DOHH2 (cell line): ENCODE measurements at regions not wholly inside any gene's neighbourhood (a gene's known extent, or its start where the extent isn't known, plus 50 kb on each side); places are given as distances from the start of the nearest gene placed in this dataset.

Source experiments
- EZH2phosphoT487 ChIP-seq: fragments of 200-600 bp; sonication (generic); IDR thresholded peaks from 2 replicates; pipeline ENCODE4 v1.6.1; 2017; ENCODE audit warnings: borderline replicate concordance, mild to moderate bottlenecking, antibody characterized with exemption, low read length, moderate library complexity, mixed read lengths
- TF ChIP-seq, protein P1 (sequence below): fragments of 200-600 bp; sonication (generic); IDR thresholded peaks from one replicate; pipeline ENCODE4 v1.5.1; 2014; ENCODE audit warnings: antibody characterized with exemption, mild to moderate bottlenecking, low read depth, low read length; ENCODE audit not compliant: poor library complexity, severe bottlenecking

DNA sequence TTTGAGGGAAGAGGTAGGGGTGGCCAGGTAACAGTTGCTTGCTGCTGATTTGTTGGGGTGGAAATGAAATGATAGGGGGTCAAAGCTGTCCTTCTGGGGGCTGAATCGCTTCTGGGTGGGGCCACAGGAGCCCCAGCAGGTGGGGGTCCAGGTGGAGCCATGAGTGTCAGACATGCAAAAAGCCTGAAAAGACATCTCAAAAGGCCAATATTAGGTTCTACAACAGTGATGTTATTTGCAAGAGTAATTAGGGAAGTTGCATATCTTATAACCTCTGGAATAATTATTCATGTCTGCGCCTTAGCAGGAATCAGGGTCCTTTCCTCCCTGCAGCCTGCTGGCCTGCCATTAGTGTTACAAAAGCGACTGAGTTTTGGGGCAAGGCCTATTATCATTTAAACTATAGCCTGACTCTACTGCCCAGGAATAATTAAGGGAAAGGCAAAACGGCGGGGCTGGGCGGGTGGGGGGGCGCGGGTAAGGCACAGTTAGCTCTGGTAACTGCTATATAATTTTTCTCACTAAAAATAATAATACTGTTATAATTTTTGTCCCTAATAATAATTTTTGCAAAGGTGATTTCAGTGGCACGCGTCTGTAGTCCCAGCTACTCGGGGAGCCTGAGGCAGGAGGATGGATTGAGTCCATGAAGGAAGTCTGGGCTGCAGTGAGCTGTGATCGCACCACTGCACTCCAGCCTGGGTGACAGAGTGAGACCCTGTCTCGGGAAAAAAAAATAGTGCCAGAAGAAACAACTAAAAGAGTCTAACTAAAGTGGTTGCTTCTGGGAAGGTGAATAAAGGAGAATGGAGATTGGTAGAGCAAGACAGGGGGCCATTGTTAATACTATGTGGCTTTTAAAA lies 145.7 kb downstream of the MAGEB17 start:
- TF ChIP-seq, protein P1, sequence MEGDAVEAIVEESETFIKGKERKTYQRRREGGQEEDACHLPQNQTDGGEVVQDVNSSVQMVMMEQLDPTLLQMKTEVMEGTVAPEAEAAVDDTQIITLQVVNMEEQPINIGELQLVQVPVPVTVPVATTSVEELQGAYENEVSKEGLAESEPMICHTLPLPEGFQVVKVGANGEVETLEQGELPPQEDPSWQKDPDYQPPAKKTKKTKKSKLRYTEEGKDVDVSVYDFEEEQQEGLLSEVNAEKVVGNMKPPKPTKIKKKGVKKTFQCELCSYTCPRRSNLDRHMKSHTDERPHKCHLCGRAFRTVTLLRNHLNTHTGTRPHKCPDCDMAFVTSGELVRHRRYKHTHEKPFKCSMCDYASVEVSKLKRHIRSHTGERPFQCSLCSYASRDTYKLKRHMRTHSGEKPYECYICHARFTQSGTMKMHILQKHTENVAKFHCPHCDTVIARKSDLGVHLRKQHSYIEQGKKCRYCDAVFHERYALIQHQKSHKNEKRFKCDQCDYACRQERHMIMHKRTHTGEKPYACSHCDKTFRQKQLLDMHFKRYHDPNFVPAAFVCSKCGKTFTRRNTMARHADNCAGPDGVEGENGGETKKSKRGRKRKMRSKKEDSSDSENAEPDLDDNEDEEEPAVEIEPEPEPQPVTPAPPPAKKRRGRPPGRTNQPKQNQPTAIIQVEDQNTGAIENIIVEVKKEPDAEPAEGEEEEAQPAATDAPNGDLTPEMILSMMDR: no peak
- TF ChIP-seq EZH2phosphoT487: no peak
